Trophoblast cell (in vitro differentiated cells and primary cell): ENCODE measurements at regions not wholly inside any gene's neighbourhood (a gene's known extent, or its start where the extent isn't known, plus 50 kb on each side); places are given as distances from the start of the nearest gene placed in this dataset.

Experiments used
- DNase-seq, 2 donors: peaks; one replicate each; pipeline ENCODE4 v3.0.0-alpha.2; 2016
- H2AFZ ChIP-seq: 2 replicates; pipeline ENCODE4 v1.6.1; 2013; ENCODE audit warnings: low read length, moderate library complexity, mild to moderate bottlenecking; ENCODE audit not compliant: insufficient read depth, poor library complexity
- H2AK5ac ChIP-seq: 2 replicates; pipeline ENCODE4 v1.6.1; 2013; ENCODE audit warnings: mild to moderate bottlenecking, low read length
- H2BK120ac ChIP-seq: 2 replicates; pipeline ENCODE4 v1.6.1; 2013; ENCODE audit warnings: low read length, mild to moderate bottlenecking, moderate library complexity; ENCODE audit not compliant: insufficient read depth, poor library complexity
- H2BK12ac ChIP-seq: 2 replicates; pipeline ENCODE4 v1.6.1; 2013; ENCODE audit warnings: mild to moderate bottlenecking, low read length, moderate library complexity
- H2BK5ac ChIP-seq: 2 replicates; pipeline ENCODE4 v1.6.1; 2013; ENCODE audit warnings: low read length, low read depth, moderate library complexity, mild to moderate bottlenecking; ENCODE audit not compliant: poor library complexity
- H3K14ac ChIP-seq: 2 replicates; pipeline ENCODE4 v1.6.1; 2013; ENCODE audit warnings: mild to moderate bottlenecking, low read length
- H3K18ac ChIP-seq: 2 replicates; pipeline ENCODE4 v1.6.1; 2013; ENCODE audit warnings: mild to moderate bottlenecking, low read length
- H3K23ac ChIP-seq: 2 replicates; pipeline ENCODE4 v1.6.1; 2013; ENCODE audit warnings: low read length
- H3K27ac ChIP-seq: 2 replicates; pipeline ENCODE4 v1.5.1; 2013; ENCODE audit warnings: low read depth, mild to moderate bottlenecking, inconsistent platforms, low read length, moderate library complexity
- H3K27me3 ChIP-seq: 2 replicates; pipeline ENCODE4 v1.6.1; 2013; ENCODE audit warnings: inconsistent platforms, mild to moderate bottlenecking, low read length, moderate library complexity; ENCODE audit not compliant: insufficient read depth
- H3K36me3 ChIP-seq, 2 experiments: 1 replicate in 1 of 2; 2 replicates in 1 of 2; pipeline ENCODE4 v1.6.1; 2013; ENCODE audit warnings: low read length in 2 of 2, mild to moderate bottlenecking in 2 of 2, moderate library complexity in 1 of 2; ENCODE audit not compliant: insufficient read depth in 2 of 2, control insufficient read depth in 1 of 2
- H3K4ac ChIP-seq: 2 replicates; pipeline ENCODE4 v1.6.1; 2013; ENCODE audit warnings: low read depth, mild to moderate bottlenecking, low read length, moderate library complexity
- H3K4me1 ChIP-seq, 2 experiments: 1 replicate in 1 of 2; 2 replicates in 1 of 2; pipeline ENCODE4 v1.6.1; 2013; ENCODE audit warnings: low read length in 2 of 2, mild to moderate bottlenecking in 2 of 2, moderate library complexity in 1 of 2; ENCODE audit not compliant: insufficient read depth in 2 of 2, control insufficient read depth in 1 of 2
- H3K4me2 ChIP-seq: 2 replicates; pipeline ENCODE4 v1.6.1; 2013; ENCODE audit warnings: inconsistent platforms, mild to moderate bottlenecking, low read length, moderate library complexity
- H3K4me3 ChIP-seq: 2 replicates; pipeline ENCODE4 v1.5.1; 2013; ENCODE audit warnings: mild to moderate bottlenecking, low read depth, low read length, inconsistent platforms
- H3K79me1 ChIP-seq: one replicate; pipeline ENCODE4 v1.6.1; 2013; ENCODE audit warnings: low read length
- H3K79me2 ChIP-seq: 2 replicates; pipeline ENCODE4 v1.6.1; 2013; ENCODE audit warnings: low read length, mild to moderate bottlenecking; ENCODE audit not compliant: control insufficient read depth, insufficient read depth, poor library complexity
- H3K9ac ChIP-seq: 2 replicates; pipeline ENCODE4 v1.6.1; 2013; ENCODE audit warnings: mild to moderate bottlenecking, low read length
- H3K9me3 ChIP-seq: 2 replicates; pipeline ENCODE4 v1.6.1; 2013; ENCODE audit warnings: low read depth, mild to moderate bottlenecking, control low read depth, inconsistent platforms, low read length; ENCODE audit not compliant: insufficient read depth
- H4K12ac ChIP-seq: 2 replicates; pipeline ENCODE4 v1.6.1; 2013; ENCODE audit warnings: low read depth, mild to moderate bottlenecking, low read length, moderate library complexity
- H4K8ac ChIP-seq: 2 replicates; pipeline ENCODE4 v1.6.1; 2013; ENCODE audit warnings: low read depth, mild to moderate bottlenecking, low read length, moderate library complexity
- H4K91ac ChIP-seq: one replicate; pipeline ENCODE4 v1.6.1; 2013; ENCODE audit warnings: low read depth, mild to moderate bottlenecking, low read length, moderate library complexity
- WGBS: extraction: QIAGEN DNeasy Blood & Tissue Kit; methylation state at CpG from one replicate; pipeline ENCODE4 v1.1.7; 2013; ENCODE audit warnings: missing lambda C conversion rate; ENCODE audit not compliant: insufficient read length, insufficient coverage; ENCODE audit errors: extremely low coverage; 5-methylcytosine and 5-hydroxymethylcytosine counted together

- Histone ChIP-seq H3K27ac (no peak overlapping the region), H3K14ac (no peak overlapping the region), H3K27me3 (no peaks in the 10 kb centered on the region), H3K4me3 (no peak overlapping the region), H3K9ac (no peak overlapping the region), H3K23ac (no peak overlapping the region), H2BK5ac (no peak overlapping the region), H4K12ac (no peak overlapping the region), H3K4me1 (no peaks in the 10 kb centered on the region), H2AFZ (no peak overlapping the region), H4K8ac (no peak overlapping the region), H3K18ac (no peak overlapping the region), H2AK5ac (no peak overlapping the region), H2BK120ac (no peak overlapping the region), H3K36me3 (no peaks in the 10 kb centered on the region), H3K9me3 (no peaks in the 10 kb centered on the region), H4K91ac (no peak overlapping the region), H3K4ac (no peak overlapping the region), H3K79me1 (no peaks in the 10 kb centered on the region), H3K4me2 (no peak overlapping the region), H3K79me2 (no peaks in the 10 kb centered on the region), H2BK12ac (no peak overlapping the region)
- DNase-seq, result no peak
- no CpG with 5 or more reads among the region's 1 CpG for WGBS
Measured at GRCh38 chr3:176562331-176562730, 635.0 kb downstream of the TBL1XR1 start.

- H2BK12ac ChIP-seq, result no peak overlapping the region
- H3K4ac ChIP-seq, result no peak overlapping the region
- no peaks in the 10 kb centered on the region for H3K36me3 ChIP-seq
- H2AFZ ChIP-seq, result no peak overlapping the region
- no peaks in the 10 kb centered on the region for H3K79me1 ChIP-seq
- H3K9ac ChIP-seq, result no peak overlapping the region
- H3K23ac ChIP-seq, result no peak overlapping the region
- no peak overlapping the region for H3K4me2 ChIP-seq
- H4K8ac ChIP-seq, result no peak overlapping the region
- H4K91ac ChIP-seq, result no peak overlapping the region
- no peaks in the 10 kb centered on the region for H3K79me2 ChIP-seq
- no peaks in the 10 kb centered on the region for H3K27me3 ChIP-seq
- no peak overlapping the region for H2AK5ac ChIP-seq
- no peak overlapping the region for H3K18ac ChIP-seq
- no peak overlapping the region for H3K4me3 ChIP-seq
- H4K12ac ChIP-seq, result no peak overlapping the region
- H3K4me1 ChIP-seq, result no peaks in the 10 kb centered on the region
- H3K14ac ChIP-seq, result no peak overlapping the region
- no peak for DNase-seq
- H3K9me3 ChIP-seq, result no peaks in the 10 kb centered on the region
- H3K27ac ChIP-seq, result no peak overlapping the region
- H2BK120ac ChIP-seq, result no peak overlapping the region
- no peak overlapping the region for H2BK5ac ChIP-seq
- WGBS, result no CpG with 5 or more reads among the region's 3 CpGs
Measured at GRCh38 chr3:176561826-176562225, 635.5 kb downstream of the TBL1XR1 start.

GRCh38 chr3:176554791-176555654, 642.3 kb downstream of the TBL1XR1 start:
- Histone ChIP-seq H4K12ac (no peak overlapping the region), H3K4ac (no peak overlapping the region), H3K36me3 (no peaks in the 10 kb centered on the region), H3K79me1 (no peaks in the 10 kb centered on the region), H4K8ac (no peak overlapping the region), H3K27me3 (no peaks in the 10 kb centered on the region), H3K4me2 (no peak overlapping the region), H3K79me2 (no peaks in the 10 kb centered on the region), H2BK12ac (no peak overlapping the region), H2BK120ac (no peak overlapping the region), H3K4me1 (no peaks in the 10 kb centered on the region), H4K91ac (no peak overlapping the region), H3K4me3 (no peak overlapping the region), H3K18ac (no peak overlapping the region), H3K23ac (no peak overlapping the region), H3K14ac (no peak overlapping the region), H3K9me3 (no peaks in the 10 kb centered on the region), H3K9ac (no peak overlapping the region), H2BK5ac (no peak overlapping the region), H3K27ac (no peak overlapping the region), H2AK5ac (no peak overlapping the region), H2AFZ (no peak overlapping the region)
- peak; percentile 78 to 95 for DNase-seq
- WGBS, result no CpG with 5 or more reads among the region's 10 CpGs

GRCh38 chr3:176554264-176554663, 643.0 kb downstream of the TBL1XR1 start:
- Histone ChIP-seq H3K18ac (no peak overlapping the region), H2AFZ (no peak overlapping the region), H4K91ac (no peak overlapping the region), H3K27ac (no peak overlapping the region), H3K36me3 (no peaks in the 10 kb centered on the region), H2AK5ac (no peak overlapping the region), H3K9me3 (no peaks in the 10 kb centered on the region), H2BK5ac (no peak overlapping the region), H3K4me1 (no peaks in the 10 kb centered on the region), H3K23ac (no peak overlapping the region), H3K4me2 (no peak overlapping the region), H2BK120ac (no peak overlapping the region), H3K14ac (no peak overlapping the region), H4K8ac (no peak overlapping the region), H4K12ac (no peak overlapping the region), H3K4ac (no peak overlapping the region), H3K9ac (no peak overlapping the region), H3K27me3 (no peaks in the 10 kb centered on the region), H3K79me1 (no peaks in the 10 kb centered on the region), H3K4me3 (no peak overlapping the region), H3K79me2 (no peaks in the 10 kb centered on the region), H2BK12ac (no peak overlapping the region)
- no CpG with 5 or more reads among the region's 2 CpGs for WGBS
- DNase-seq, result peak in 1 of 2 donors; percentile 64
